HEK293 (cell line): ENCODE measurements at regions not wholly inside any gene's neighbourhood (a gene's known extent, or its start where the extent isn't known, plus 50 kb on each side); places are given as distances from the start of the nearest gene placed in this dataset.
A peak's percentile ranks its signal among the peaks of the same experiment; 100 is the strongest.

Source experiments
- CTCF ChIA-PET: fragments of 350-600 bp; formaldehyde crosslinking; extraction: SDS; loops from one replicate; lab custom pipeline; 2021; ENCODE audit warnings: antibody characterized with exemption; lab: Yijun Ruan, JAX
- POLR2A ChIA-PET: fragments of 300-600 bp; formaldehyde crosslinking; extraction: SDS; loops from one replicate; lab custom pipeline; 2020; ENCODE audit warnings: antibody characterized with exemption, inconsistent platforms; lab: Yijun Ruan, JAX
- H3K27ac ChIP-seq: fragments of 200-500 bp; sonication (Bioruptor generic); 2 replicates; pipeline ENCODE4 v1.5.1; 2014; ENCODE audit warnings: low read depth, low read length, control low read depth, inconsistent platforms; ENCODE audit errors: extremely low read depth
- H3K36me3 ChIP-seq, 2 experiments: fragments of 200-500 bp in 1 of 2; sonication (Bioruptor generic) in 1 of 2; 1 replicate in 1 of 2; 2 replicates in 1 of 2; pipeline ENCODE4 v1.5.1; 2014 to 2017; ENCODE audit warnings: inconsistent platforms in 2 of 2, low read length in 2 of 2; ENCODE audit not compliant: control insufficient read depth in 2 of 2, insufficient read depth in 1 of 2
- H3K4me1 ChIP-seq: fragments of 200-500 bp; sonication (Bioruptor generic); 2 replicates; pipeline ENCODE4 v1.5.1; 2014; ENCODE audit warnings: mild to moderate bottlenecking, low read length, inconsistent platforms; ENCODE audit not compliant: control insufficient read depth, insufficient read depth
- H3K4me3 ChIP-seq: 2 replicates; pipeline ENCODE4 v1.5.1; 2011; ENCODE audit warnings: low read depth, mild to moderate bottlenecking, control low read depth, low read length, moderate library complexity
- H3K9me3 ChIP-seq: fragments of 200-500 bp; sonication (Bioruptor generic); 2 replicates; pipeline ENCODE4 v1.5.1; 2014; ENCODE audit warnings: low read depth, low read length, inconsistent platforms; ENCODE audit not compliant: control insufficient read depth, insufficient read depth
- GLI4 ChIP-seq: fragments of 450-650 bp; formaldehyde crosslinking; IDR thresholded peaks from 2 replicates; pipeline ENCODE4 v1.5.1; 2016; ENCODE audit warnings: missing biosample characterization, missing genetic modification characterization
- HOXC10 ChIP-seq: sonication (generic); formaldehyde crosslinking; IDR thresholded peaks from 2 replicates; pipeline ENCODE4 v1.8.1; 2023; ENCODE audit warnings: mild to moderate bottlenecking, missing genetic modification reagents
- MEIS1 ChIP-seq: sonication (generic); formaldehyde crosslinking; IDR thresholded peaks from 2 replicates; pipeline ENCODE4 v1.8.1; 2022; ENCODE audit warnings: missing genetic modification reagents, mild to moderate bottlenecking, borderline replicate concordance
- SCRT2 ChIP-seq: fragments of 450-650 bp; formaldehyde crosslinking; IDR thresholded peaks from 2 replicates; pipeline ENCODE4 v1.5.1; 2016; ENCODE audit warnings: missing biosample characterization, missing genetic modification characterization
- SETDB1 ChIP-seq: IDR thresholded peaks from one replicate; pipeline ENCODE4 v1.6.1; 2017; ENCODE audit warnings: mild to moderate bottlenecking, low read length, moderate library complexity, mixed read lengths; ENCODE audit not compliant: insufficient read length
- ZBTB1 ChIP-seq: fragments of 450-650 bp; formaldehyde crosslinking; IDR thresholded peaks from 2 replicates; pipeline ENCODE4 v1.5.1; 2016; ENCODE audit warnings: missing biosample characterization, missing genetic modification characterization
- ZBTB20 ChIP-seq: fragments of 450-650 bp; formaldehyde crosslinking; IDR thresholded peaks from 2 replicates; pipeline ENCODE4 v1.5.1; 2016; ENCODE audit warnings: missing biosample characterization, missing genetic modification characterization
- ZFHX2 ChIP-seq: fragments of 450-650 bp; formaldehyde crosslinking; conservative IDR thresholded peaks from 2 replicates; pipeline ENCODE4 v1.5.1; 2016; ENCODE audit warnings: missing biosample characterization, missing genetic modification characterization
- ZNF114 ChIP-seq: fragments of 450-650 bp; formaldehyde crosslinking; IDR thresholded peaks from 2 replicates; pipeline ENCODE4 v1.5.0; 2017; ENCODE audit warnings: missing biosample characterization, missing genetic modification characterization
- ZNF324 ChIP-seq: fragments of 450-650 bp; formaldehyde crosslinking; IDR thresholded peaks from 2 replicates; pipeline ENCODE4 v1.5.1; 2016; ENCODE audit warnings: missing biosample characterization, missing genetic modification characterization
- ZNF423 ChIP-seq: fragments of 450-650 bp; formaldehyde crosslinking; IDR thresholded peaks from 2 replicates; pipeline ENCODE4 v1.5.1; 2016; ENCODE audit warnings: missing biosample characterization, missing genetic modification characterization
- ZNF701 ChIP-seq: fragments of 450-650 bp; formaldehyde crosslinking; IDR thresholded peaks from 2 replicates; pipeline ENCODE4 v1.5.1; 2016; ENCODE audit warnings: missing biosample characterization, missing genetic modification characterization
- ZNF777 ChIP-seq: fragments of 450-650 bp; formaldehyde crosslinking; IDR thresholded peaks from 2 replicates; pipeline ENCODE4 v1.5.1; 2017; ENCODE audit warnings: missing biosample characterization, missing genetic modification characterization, borderline replicate concordance
- TF ChIP-seq, protein P1 (sequence below): fragments of 450-650 bp; formaldehyde crosslinking; conservative IDR thresholded peaks from 2 replicates; pipeline ENCODE4 v1.5.1; 2016; ENCODE audit warnings: low read depth, missing biosample characterization, missing genetic modification characterization
- TF ChIP-seq, protein P2 (sequence below): fragments of 450-650 bp; formaldehyde crosslinking; IDR thresholded peaks from 2 replicates; pipeline ENCODE4 v1.5.1; 2016; ENCODE audit warnings: missing biosample characterization, missing genetic modification characterization

DNA sequence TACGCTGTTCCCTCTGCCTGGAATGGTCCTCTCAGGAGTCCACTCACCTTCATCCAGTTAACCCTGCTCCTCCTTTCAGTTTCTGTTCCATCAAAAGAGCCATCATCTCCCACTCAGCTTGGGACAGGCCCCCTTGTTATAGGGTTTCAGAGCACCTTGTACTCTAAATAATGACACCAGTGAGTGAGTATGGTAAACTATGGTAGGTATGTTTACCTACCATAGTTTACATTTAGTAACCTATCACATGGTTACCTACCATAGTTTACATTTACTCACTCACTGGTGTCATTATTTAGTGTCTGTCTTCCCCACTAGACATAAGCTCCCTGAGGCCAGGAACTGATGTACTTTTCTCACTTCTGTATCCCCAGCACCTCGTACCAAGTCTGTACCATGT, 130.2 kb upstream of the SESN3 start:
- no peak overlapping the region for H3K27ac ChIP-seq
- CTCF ChIA-PET, result interaction anchor here (1.3 kb wide), 1 partner anchor 118 kb away, joined by 3 read pairs; no protein-coding TSS in a partner anchor
- no peak overlapping the region for H3K4me3 ChIP-seq
- no peaks in the 10 kb centered on the region for H3K9me3 ChIP-seq
- TF ChIP-seq ZNF324 (tag by site-specific recombination) (no peak), HOXC10 (no peak), MEIS1 (no peak), ZNF777 (tag by site-specific recombination) (no peak), ZNF701 (tag by site-specific recombination) (no peak)
- POLR2A ChIA-PET, result no interaction called here
- H3K36me3 ChIP-seq, result no peaks in the 10 kb centered on the region
- H3K4me1 ChIP-seq, result no peaks in the 10 kb centered on the region; the same call in none of the 2 replicates

DNA sequence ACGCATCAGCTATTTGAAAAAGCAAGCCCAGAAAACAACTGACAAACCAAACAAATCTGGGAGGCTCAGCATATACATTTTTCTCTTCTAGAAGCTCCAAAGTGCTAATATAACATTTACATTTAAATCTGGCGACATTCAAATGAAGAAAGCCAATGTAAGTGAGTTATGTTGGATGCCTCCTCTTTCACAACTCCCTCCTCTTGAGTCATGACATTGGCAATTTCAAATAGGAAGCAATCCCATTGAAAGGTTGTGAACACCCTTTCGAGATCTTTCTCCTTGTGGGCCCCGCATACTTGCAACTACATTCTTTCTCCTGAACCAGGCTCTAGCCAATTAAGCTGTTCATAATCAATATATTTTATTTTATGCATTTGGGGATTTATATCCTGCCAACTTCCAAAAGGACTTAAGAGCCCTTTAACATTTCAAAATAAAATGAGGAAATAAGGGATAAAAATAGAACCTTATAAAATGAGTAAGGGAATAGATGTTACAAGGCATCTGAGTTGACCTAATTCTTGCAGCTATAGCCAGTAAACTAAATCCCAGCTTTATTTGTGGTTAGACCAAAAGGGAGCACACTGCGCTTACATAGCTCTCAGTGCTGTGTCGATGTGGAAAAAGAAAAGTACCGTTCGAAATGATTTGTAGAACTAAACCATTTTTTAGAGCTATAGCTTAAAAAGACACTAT, 129.5 kb upstream of the SESN3 start:
- ChIA-PET POLR2A (no interaction called here), CTCF (interaction anchor here (1.3 kb wide), 1 partner anchor 119 kb away, joined by 3 read pairs; no protein-coding TSS in a partner anchor)
- Histone ChIP-seq H3K27ac (no peak overlapping the region), H3K4me3 (no peak overlapping the region), H3K9me3 (no peaks in the 10 kb centered on the region), H3K4me1 (no peaks in the 10 kb centered on the region; the same call in none of the 2 replicates), H3K36me3 (no peaks in the 10 kb centered on the region)
- TF ChIP-seq ZFHX2 (tag by site-specific recombination) (no peak), ZBTB1 (tag by site-specific recombination) (no peak), GLI4 (no peak), ZNF114 (no peak), SETDB1 (no peak), ZNF423 (no peak)
- TF ChIP-seq, protein P1, sequence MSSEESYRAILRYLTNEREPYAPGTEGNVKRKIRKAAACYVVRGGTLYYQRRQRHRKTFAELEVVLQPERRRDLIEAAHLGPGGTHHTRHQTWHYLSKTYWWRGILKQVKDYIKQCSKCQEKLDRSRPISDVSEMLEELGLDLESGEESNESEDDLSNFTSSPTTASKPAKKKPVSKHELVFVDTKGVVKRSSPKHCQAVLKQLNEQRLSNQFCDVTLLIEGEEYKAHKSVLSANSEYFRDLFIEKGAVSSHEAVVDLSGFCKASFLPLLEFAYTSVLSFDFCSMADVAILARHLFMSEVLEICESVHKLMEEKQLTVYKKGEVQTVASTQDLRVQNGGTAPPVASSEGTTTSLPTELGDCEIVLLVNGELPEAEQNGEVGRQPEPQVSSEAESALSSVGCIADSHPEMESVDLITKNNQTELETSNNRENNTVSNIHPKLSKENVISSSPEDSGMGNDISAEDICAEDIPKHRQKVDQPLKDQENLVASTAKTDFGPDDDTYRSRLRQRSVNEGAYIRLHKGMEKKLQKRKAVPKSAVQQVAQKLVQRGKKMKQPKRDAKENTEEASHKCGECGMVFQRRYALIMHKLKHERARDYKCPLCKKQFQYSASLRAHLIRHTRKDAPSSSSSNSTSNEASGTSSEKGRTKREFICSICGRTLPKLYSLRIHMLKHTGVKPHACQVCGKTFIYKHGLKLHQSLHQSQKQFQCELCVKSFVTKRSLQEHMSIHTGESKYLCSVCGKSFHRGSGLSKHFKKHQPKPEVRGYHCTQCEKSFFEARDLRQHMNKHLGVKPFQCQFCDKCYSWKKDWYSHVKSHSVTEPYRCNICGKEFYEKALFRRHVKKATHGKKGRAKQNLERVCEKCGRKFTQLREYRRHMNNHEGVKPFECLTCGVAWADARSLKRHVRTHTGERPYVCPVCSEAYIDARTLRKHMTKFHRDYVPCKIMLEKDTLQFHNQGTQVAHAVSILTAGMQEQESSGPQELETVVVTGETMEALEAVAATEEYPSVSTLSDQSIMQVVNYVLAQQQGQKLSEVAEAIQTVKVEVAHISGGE, result no peak
- TF ChIP-seq, protein P2, sequence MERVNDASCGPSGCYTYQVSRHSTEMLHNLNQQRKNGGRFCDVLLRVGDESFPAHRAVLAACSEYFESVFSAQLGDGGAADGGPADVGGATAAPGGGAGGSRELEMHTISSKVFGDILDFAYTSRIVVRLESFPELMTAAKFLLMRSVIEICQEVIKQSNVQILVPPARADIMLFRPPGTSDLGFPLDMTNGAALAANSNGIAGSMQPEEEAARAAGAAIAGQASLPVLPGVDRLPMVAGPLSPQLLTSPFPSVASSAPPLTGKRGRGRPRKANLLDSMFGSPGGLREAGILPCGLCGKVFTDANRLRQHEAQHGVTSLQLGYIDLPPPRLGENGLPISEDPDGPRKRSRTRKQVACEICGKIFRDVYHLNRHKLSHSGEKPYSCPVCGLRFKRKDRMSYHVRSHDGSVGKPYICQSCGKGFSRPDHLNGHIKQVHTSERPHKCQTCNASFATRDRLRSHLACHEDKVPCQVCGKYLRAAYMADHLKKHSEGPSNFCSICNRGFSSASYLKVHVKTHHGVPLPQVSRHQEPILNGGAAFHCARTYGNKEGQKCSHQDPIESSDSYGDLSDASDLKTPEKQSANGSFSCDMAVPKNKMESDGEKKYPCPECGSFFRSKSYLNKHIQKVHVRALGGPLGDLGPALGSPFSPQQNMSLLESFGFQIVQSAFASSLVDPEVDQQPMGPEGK (tag by site-specific recombination), result no peak

DNA sequence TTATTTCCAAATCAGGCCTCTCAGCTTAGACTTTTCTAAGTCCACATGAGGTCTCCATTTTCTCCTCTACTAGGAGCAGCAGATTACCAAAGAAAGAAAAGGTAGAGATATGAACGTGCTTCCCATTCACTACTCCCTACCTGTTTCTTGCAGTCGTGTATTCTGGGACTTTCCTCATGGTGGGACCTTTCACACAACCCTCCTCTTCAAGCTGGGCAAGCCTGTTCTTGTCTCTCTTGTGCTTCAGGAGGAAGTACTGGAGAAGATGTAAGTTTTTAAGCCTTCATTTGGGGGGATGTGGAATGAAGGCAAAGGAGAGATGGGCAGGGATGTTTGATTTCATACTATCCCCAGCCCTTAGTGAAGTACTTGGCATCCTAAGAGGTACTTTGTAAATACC, 128.8 kb upstream of the SESN3 start:
- TF ChIP-seq SCRT2 (tag by site-specific recombination) (peak; percentile 74), ZBTB20 (tag by site-specific recombination) (no peak)
- TF ChIP-seq, all 188 proteins: peak for 1
- no peaks in the 10 kb centered on the region for H3K36me3 ChIP-seq
- no peak overlapping the region for H3K27ac ChIP-seq
- ChIA-PET POLR2A (no interaction called here), CTCF (interaction anchor here (1.6 kb wide), 1 partner anchor 345 kb away, joined by 5 read pairs; no protein-coding TSS in a partner anchor)
- no peak overlapping the region for H3K4me3 ChIP-seq
- H3K4me1 ChIP-seq, result no peaks in the 10 kb centered on the region; the same call in none of the 2 replicates
- no peaks in the 10 kb centered on the region for H3K9me3 ChIP-seq
